ENCODE measurements at regions not wholly inside any gene's neighbourhood (a gene's known extent, or its start where the extent isn't known, plus 50 kb on each side); places are given as distances from the start of the nearest gene placed in this dataset.

DNA sequence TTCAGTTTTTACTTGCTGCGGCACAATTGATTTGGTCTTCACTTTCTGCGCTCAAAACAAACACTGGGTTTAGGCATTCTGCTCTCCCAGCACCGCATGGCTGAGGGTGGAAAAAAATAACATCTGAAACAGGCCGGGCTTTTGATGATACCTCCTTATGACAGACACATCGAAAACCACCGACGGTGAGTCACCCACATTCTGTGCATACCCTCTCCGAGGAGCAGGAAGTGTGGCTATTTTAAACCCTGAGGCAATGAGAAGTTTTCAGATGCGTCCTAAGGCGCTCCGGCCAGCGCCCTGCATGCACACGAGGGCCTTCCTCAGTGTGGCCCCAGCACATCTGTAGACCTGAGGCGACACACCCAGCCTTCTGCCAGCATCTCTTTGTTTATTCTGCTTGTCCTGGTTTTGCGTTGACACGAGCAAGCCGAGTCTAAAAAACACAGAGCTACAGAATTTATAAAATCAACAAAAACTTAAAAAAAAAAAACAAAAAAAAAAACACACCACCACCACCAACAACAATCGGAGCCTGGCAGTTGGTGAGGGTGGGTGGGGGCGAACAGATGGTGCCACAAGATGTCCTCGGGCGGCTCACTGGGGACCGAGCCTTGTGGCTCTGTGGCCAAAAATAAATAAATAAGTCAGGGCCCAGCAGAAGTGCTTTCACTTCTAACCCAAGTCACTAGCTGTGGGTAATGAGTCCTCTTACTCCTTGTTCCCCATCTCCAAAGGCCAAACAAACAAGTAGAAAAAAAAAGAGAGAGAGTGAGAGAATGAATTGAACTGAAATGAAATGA, 162.6 kb upstream of the IRF2BP2 start (continued):
- TF ChIP-seq ZNF724P (CRISPR knock-in tag; IDR thresholded peaks at IDR 0.05; ENCODE audit: borderline replicate concordance) (peak; percentile 36; the same call in 1 of the 2 replicates), ZFP36L2 (CRISPR knock-in tag; IDR thresholded peaks at IDR 0.05) (no peak), KDM6A (CRISPR knock-in tag; IDR thresholded peaks at IDR 0.05; ENCODE audit: low read depth) (no peak), ZNF598 (CRISPR knock-in tag; IDR thresholded peaks at IDR 0.05; ENCODE audit: borderline replicate concordance) (no peak), ZNF33A (CRISPR knock-in tag; IDR thresholded peaks at IDR 0.05; ENCODE audit: borderline replicate concordance) (0 out of 2 replicates have a peak, but pooled peaks have one; percentile 15), IKZF1 (IDR thresholded peaks at IDR 0.05) (no peak), POGZ (CRISPR knock-in tag; IDR thresholded peaks at IDR 0.05) (peak; percentile 46; the same call in 1 of the 2 replicates), ZNF878 (CRISPR knock-in tag; IDR thresholded peaks at IDR 0.05) (peak; percentile 70; the same call in 1 of the 2 replicates), GABPB1 (CRISPR knock-in tag; IDR thresholded peaks at IDR 0.05) (peak; percentile 55; the same call in 1 of the 2 replicates), PCBP1 (IDR thresholded peaks at IDR 0.05; ENCODE audit: borderline replicate concordance, low read depth, low read length) (no peak)
- TF ChIP-seq, protein P1, sequence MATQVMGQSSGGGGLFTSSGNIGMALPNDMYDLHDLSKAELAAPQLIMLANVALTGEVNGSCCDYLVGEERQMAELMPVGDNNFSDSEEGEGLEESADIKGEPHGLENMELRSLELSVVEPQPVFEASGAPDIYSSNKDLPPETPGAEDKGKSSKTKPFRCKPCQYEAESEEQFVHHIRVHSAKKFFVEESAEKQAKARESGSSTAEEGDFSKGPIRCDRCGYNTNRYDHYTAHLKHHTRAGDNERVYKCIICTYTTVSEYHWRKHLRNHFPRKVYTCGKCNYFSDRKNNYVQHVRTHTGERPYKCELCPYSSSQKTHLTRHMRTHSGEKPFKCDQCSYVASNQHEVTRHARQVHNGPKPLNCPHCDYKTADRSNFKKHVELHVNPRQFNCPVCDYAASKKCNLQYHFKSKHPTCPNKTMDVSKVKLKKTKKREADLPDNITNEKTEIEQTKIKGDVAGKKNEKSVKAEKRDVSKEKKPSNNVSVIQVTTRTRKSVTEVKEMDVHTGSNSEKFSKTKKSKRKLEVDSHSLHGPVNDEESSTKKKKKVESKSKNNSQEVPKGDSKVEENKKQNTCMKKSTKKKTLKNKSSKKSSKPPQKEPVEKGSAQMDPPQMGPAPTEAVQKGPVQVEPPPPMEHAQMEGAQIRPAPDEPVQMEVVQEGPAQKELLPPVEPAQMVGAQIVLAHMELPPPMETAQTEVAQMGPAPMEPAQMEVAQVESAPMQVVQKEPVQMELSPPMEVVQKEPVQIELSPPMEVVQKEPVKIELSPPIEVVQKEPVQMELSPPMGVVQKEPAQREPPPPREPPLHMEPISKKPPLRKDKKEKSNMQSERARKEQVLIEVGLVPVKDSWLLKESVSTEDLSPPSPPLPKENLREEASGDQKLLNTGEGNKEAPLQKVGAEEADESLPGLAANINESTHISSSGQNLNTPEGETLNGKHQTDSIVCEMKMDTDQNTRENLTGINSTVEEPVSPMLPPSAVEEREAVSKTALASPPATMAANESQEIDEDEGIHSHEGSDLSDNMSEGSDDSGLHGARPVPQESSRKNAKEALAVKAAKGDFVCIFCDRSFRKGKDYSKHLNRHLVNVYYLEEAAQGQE (IDR thresholded peaks at IDR 0.05; ENCODE audit: borderline replicate concordance in 1 of 2, low read depth in 1 of 2, low read length in 2 of 2): no peak; a peak in 1 of 4 replicates
- TF ChIP-seq, protein P2, sequence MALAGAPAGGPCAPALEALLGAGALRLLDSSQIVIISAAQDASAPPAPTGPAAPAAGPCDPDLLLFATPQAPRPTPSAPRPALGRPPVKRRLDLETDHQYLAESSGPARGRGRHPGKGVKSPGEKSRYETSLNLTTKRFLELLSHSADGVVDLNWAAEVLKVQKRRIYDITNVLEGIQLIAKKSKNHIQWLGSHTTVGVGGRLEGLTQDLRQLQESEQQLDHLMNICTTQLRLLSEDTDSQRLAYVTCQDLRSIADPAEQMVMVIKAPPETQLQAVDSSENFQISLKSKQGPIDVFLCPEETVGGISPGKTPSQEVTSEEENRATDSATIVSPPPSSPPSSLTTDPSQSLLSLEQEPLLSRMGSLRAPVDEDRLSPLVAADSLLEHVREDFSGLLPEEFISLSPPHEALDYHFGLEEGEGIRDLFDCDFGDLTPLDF (CRISPR knock-in tag; IDR thresholded peaks at IDR 0.05): no peak
- TF ChIP-seq, protein P3, sequence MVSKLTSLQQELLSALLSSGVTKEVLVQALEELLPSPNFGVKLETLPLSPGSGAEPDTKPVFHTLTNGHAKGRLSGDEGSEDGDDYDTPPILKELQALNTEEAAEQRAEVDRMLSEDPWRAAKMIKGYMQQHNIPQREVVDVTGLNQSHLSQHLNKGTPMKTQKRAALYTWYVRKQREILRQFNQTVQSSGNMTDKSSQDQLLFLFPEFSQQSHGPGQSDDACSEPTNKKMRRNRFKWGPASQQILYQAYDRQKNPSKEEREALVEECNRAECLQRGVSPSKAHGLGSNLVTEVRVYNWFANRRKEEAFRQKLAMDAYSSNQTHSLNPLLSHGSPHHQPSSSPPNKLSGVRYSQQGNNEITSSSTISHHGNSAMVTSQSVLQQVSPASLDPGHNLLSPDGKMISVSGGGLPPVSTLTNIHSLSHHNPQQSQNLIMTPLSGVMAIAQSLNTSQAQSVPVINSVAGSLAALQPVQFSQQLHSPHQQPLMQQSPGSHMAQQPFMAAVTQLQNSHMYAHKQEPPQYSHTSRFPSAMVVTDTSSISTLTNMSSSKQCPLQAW (CRISPR knock-in tag; IDR thresholded peaks at IDR 0.05): peak; percentile 64; the same call in 1 of the 2 replicates
- TF ChIP-seq, protein P4, sequence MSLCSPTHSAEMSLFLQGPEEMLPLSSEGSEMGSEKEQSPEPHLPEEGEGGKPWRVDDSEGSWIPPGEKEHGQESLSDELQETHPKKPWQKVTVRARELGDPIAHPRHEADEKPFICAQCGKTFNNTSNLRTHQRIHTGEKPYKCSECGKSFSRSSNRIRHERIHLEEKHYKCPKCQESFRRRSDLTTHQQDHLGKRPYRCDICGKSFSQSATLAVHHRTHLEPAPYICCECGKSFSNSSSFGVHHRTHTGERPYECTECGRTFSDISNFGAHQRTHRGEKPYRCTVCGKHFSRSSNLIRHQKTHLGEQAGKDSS (CRISPR knock-in tag; IDR thresholded peaks at IDR 0.05; ENCODE audit: borderline replicate concordance, low read depth): no peak
- TF ChIP-seq, protein P5, sequence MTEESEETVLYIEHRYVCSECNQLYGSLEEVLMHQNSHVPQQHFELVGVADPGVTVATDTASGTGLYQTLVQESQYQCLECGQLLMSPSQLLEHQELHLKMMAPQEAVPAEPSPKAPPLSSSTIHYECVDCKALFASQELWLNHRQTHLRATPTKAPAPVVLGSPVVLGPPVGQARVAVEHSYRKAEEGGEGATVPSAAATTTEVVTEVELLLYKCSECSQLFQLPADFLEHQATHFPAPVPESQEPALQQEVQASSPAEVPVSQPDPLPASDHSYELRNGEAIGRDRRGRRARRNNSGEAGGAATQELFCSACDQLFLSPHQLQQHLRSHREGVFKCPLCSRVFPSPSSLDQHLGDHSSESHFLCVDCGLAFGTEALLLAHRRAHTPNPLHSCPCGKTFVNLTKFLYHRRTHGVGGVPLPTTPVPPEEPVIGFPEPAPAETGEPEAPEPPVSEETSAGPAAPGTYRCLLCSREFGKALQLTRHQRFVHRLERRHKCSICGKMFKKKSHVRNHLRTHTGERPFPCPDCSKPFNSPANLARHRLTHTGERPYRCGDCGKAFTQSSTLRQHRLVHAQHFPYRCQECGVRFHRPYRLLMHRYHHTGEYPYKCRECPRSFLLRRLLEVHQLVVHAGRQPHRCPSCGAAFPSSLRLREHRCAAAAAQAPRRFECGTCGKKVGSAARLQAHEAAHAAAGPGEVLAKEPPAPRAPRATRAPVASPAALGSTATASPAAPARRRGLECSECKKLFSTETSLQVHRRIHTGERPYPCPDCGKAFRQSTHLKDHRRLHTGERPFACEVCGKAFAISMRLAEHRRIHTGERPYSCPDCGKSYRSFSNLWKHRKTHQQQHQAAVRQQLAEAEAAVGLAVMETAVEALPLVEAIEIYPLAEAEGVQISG (CRISPR knock-in tag; IDR thresholded peaks at IDR 0.05): no peak
- TF ChIP-seq, protein P6, sequence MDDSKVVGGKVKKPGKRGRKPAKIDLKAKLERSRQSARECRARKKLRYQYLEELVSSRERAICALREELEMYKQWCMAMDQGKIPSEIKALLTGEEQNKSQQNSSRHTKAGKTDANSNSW (CRISPR knock-in tag; IDR thresholded peaks at IDR 0.05; ENCODE audit: borderline replicate concordance): no peak
